AG04450 (cell line): ENCODE measurements at regions not wholly inside any gene's neighbourhood (a gene's known extent, or its start where the extent isn't known, plus 50 kb on each side); places are given as distances from the start of the nearest gene placed in this dataset.

Experiments
- CTCF ChIA-PET: fragments of 300-600, 350-600 bp; formaldehyde crosslinking; extraction: SDS; loops from one replicate; lab custom pipeline; 2022; ENCODE audit warnings: antibody characterized with exemption, inconsistent platforms; lab: Charles Lee
- POLR2A ChIA-PET: fragments of 350-600 bp; formaldehyde crosslinking; extraction: SDS; loops from one replicate; lab custom pipeline; 2021; ENCODE audit warnings: antibody characterized with exemption, inconsistent platforms; lab: Yijun Ruan, JAX
- DNase-seq: peaks from one replicate; pipeline ENCODE4 v3.0.0-alpha.2; 2011; ENCODE audit warnings: low read depth, low spot score
- H3K27ac ChIP-seq: one replicate; pipeline ENCODE4 v1.5.1; 2012; ENCODE audit warnings: low read depth, low read length, control low read depth
- H3K27me3 ChIP-seq: one replicate; pipeline ENCODE4 v1.6.0; 2012; ENCODE audit warnings: low read length; ENCODE audit not compliant: control insufficient read depth, insufficient read depth
- H3K4me3 ChIP-seq: 2 replicates; pipeline ENCODE4 v1.5.1; 2011; ENCODE audit warnings: mild to moderate bottlenecking, low read depth, low read length, control low read depth
- H3K9me3 ChIP-seq: 2 replicates; pipeline ENCODE4 v1.5.1; 2012; ENCODE audit warnings: low read length; ENCODE audit not compliant: control insufficient read depth, insufficient read depth
- CTCF ChIP-seq: IDR thresholded peaks from 2 replicates; pipeline ENCODE4 v1.5.1; 2011; ENCODE audit warnings: low read depth, low read length, control low read depth, inconsistent platforms

GRCh38 chr2:239778042-239778851 is 246.9 kb downstream of the NDUFA10 start:
- Histone ChIP-seq H3K27ac (no peak overlapping the region), H3K4me3 (no peak overlapping the region), H3K27me3 (no peaks in the 10 kb centered on the region), H3K9me3 (peaks cover 61% of the 10 kb centered on the region)
- DNase-seq, result no peak
- no peak for TF ChIP-seq CTCF
- ChIA-PET CTCF (no interaction called here), POLR2A (no interaction called here)

- H3K4me3 ChIP-seq, result no peak overlapping the region
- ChIA-PET POLR2A (no interaction called here), CTCF (no interaction called here)
- no peaks in the 10 kb centered on the region for H3K27me3 ChIP-seq
- no peak overlapping the region for H3K27ac ChIP-seq
- DNase-seq, result no peak
- peaks cover 71% of the 10 kb centered on the region for H3K9me3 ChIP-seq
- TF ChIP-seq CTCF, result no peak
Observed at GRCh38 chr2:239777219-239777618, 247.9 kb downstream of the NDUFA10 start.

GRCh38 chr2:239776436-239777005 is 248.6 kb downstream of the NDUFA10 start:
- no peak overlapping the region for H3K4me3 ChIP-seq
- peaks cover 74% of the 10 kb centered on the region for H3K9me3 ChIP-seq
- DNase-seq, result no peak
- H3K27ac ChIP-seq, result no peak overlapping the region
- POLR2A ChIA-PET, result no interaction called here
- H3K27me3 ChIP-seq, result no peaks in the 10 kb centered on the region
- CTCF ChIA-PET, result no interaction called here
- TF ChIP-seq CTCF, result no peak

GRCh38 chr2:239775623-239776435 is 249.3 kb downstream of the NDUFA10 start:
- ChIA-PET POLR2A (no interaction called here), CTCF (no interaction called here)
- no peak for DNase-seq
- no peak overlapping the region for H3K27ac ChIP-seq
- no peak overlapping the region for H3K4me3 ChIP-seq
- H3K9me3 ChIP-seq, result peaks cover 78% of the 10 kb centered on the region
- no peak for TF ChIP-seq CTCF
- no peaks in the 10 kb centered on the region for H3K27me3 ChIP-seq
